IMR-90 (cell line): ENCODE measurements at regions not wholly inside any gene's neighbourhood (a gene's known extent, or its start where the extent isn't known, plus 50 kb on each side); places are given as distances from the start of the nearest gene placed in this dataset.

Source experiments
- ATAC-seq: fragments of 200-7000 bp; cut with Tn5 transposase; 2 replicates; pipeline ENCODE4 v1.9.1; 2020; ENCODE audit warnings: low read depth, mild to moderate bottlenecking, moderate library complexity
- BruUV-seq: library from RNA; stranded (reverse); fragments of 400-500 nt; replicated peaks from 2 replicates; lab custom pipeline; 2021; lab: Mats Ljungman, UMichigan
- CTCF ChIA-PET: fragments of 300-600 bp; formaldehyde crosslinking; extraction: SDS; loops from one replicate; lab custom pipeline; 2021; ENCODE audit warnings: antibody characterized with exemption; lab: Yijun Ruan, JAX
- POLR2A ChIA-PET: fragments of 300-600 bp; sonication (Branson Sonifier 250); formaldehyde crosslinking; loops from one replicate; lab custom pipeline; 2022; ENCODE audit warnings: antibody characterized with exemption; ENCODE audit not compliant: unreplicated experiment; lab: Charles Lee
- DNase-seq: peaks from one replicate; pipeline ENCODE4 v3.0.0; 2013
- H2AFZ ChIP-seq: replicated peaks from 2 replicates; pipeline ENCODE3; 2013; ENCODE audit warnings: low read length, mild to moderate bottlenecking; ENCODE audit not compliant: poor library complexity
- H2AK5ac ChIP-seq: 2 replicates; pipeline ENCODE4 v1.6.1; 2013; ENCODE audit warnings: low read depth, low read length, inconsistent platforms
- H2AK9ac ChIP-seq: replicated peaks from 2 replicates; pipeline ENCODE3; 2013; ENCODE audit warnings: mild to moderate bottlenecking, low read depth, low read length, moderate library complexity; ENCODE audit not compliant: poor library complexity
- H2BK120ac ChIP-seq: 2 replicates; pipeline ENCODE4 v1.6.1; 2013; ENCODE audit warnings: low read depth, low read length, inconsistent platforms
- H2BK15ac ChIP-seq: 3 replicates; pipeline ENCODE4 v1.6.1; 2013; ENCODE audit warnings: low read depth, low read length, inconsistent platforms
- H2BK20ac ChIP-seq: 2 replicates; pipeline ENCODE4 v1.6.1; 2013; ENCODE audit warnings: low read depth, mild to moderate bottlenecking, inconsistent platforms, low read length, moderate library complexity
- H2BK5ac ChIP-seq: 2 replicates; pipeline ENCODE4 v1.6.1; 2013; ENCODE audit warnings: mild to moderate bottlenecking, low read depth, low read length, inconsistent platforms; ENCODE audit not compliant: poor library complexity, severe bottlenecking
- H3K14ac ChIP-seq: replicated peaks from 2 replicates; pipeline ENCODE4 v1.6.1; 2013; ENCODE audit warnings: low read depth, low read length, inconsistent platforms
- H3K18ac ChIP-seq: 2 replicates; pipeline ENCODE4 v1.6.1; 2013; ENCODE audit warnings: low read depth, low read length, control low read depth
- H3K23ac ChIP-seq: 2 replicates; pipeline ENCODE4 v1.6.1; 2013; ENCODE audit warnings: low read depth, low read length, inconsistent platforms
- H3K27ac ChIP-seq: 2 replicates; pipeline ENCODE4 v1.5.1; 2013; ENCODE audit warnings: mild to moderate bottlenecking, control low read depth, low read length; ENCODE audit not compliant: insufficient read depth
- H3K27me3 ChIP-seq: 2 replicates; pipeline ENCODE4 v1.6.1; 2013; ENCODE audit warnings: low read length; ENCODE audit not compliant: control insufficient read depth, insufficient read depth
- H3K36me3 ChIP-seq: 2 replicates; pipeline ENCODE4 v1.6.1; 2013; ENCODE audit warnings: low read length, mixed read lengths; ENCODE audit not compliant: control insufficient read depth, insufficient read depth
- H3K4ac ChIP-seq: 2 replicates; pipeline ENCODE4 v1.6.1; 2013; ENCODE audit warnings: low read depth, low read length, inconsistent platforms
- H3K4me1 ChIP-seq: 2 replicates; pipeline ENCODE4 v1.6.1; 2013; ENCODE audit warnings: low read length, mixed read lengths; ENCODE audit not compliant: control insufficient read depth, insufficient read depth
- H3K4me2 ChIP-seq: 2 replicates; pipeline ENCODE4 v1.6.1; 2013; ENCODE audit warnings: low read depth, mild to moderate bottlenecking, control low read depth, low read length, moderate library complexity
- H3K4me3 ChIP-seq: 2 replicates; pipeline ENCODE4 v1.5.1; 2013; ENCODE audit warnings: low read depth, mild to moderate bottlenecking, control low read depth, low read length, moderate library complexity; ENCODE audit not compliant: insufficient read depth
- H3K56ac ChIP-seq: 2 replicates; pipeline ENCODE4 v1.6.1; 2013; ENCODE audit warnings: low read length, inconsistent platforms; ENCODE audit not compliant: insufficient read depth; ENCODE audit errors: extremely low read depth
- H3K79me1 ChIP-seq, 2 experiments: 2 replicates each; pipeline ENCODE4 v1.6.1; 2013; ENCODE audit warnings: low read length in 2 of 2, inconsistent platforms in 1 of 2, low read depth in 1 of 2
- H3K9ac ChIP-seq: 2 replicates; pipeline ENCODE4 v1.6.1; 2013; ENCODE audit warnings: low read depth, low read length, control low read depth
- H3K9me1 ChIP-seq: 2 replicates; pipeline ENCODE4 v1.6.1; 2013; ENCODE audit warnings: low read length, inconsistent platforms; ENCODE audit not compliant: insufficient read depth
- H3K9me3 ChIP-seq: 2 replicates; pipeline ENCODE4 v1.6.1; 2013; ENCODE audit warnings: low read length; ENCODE audit not compliant: control insufficient read depth, insufficient read depth
- H4K20me1 ChIP-seq: 2 replicates; pipeline ENCODE4 v1.6.1; 2013; ENCODE audit warnings: low read length, inconsistent platforms; ENCODE audit not compliant: insufficient read depth
- H4K5ac ChIP-seq: 2 replicates; pipeline ENCODE4 v1.6.1; 2013; ENCODE audit warnings: mild to moderate bottlenecking, low read depth, low read length, control low read depth
- H4K8ac ChIP-seq, 2 experiments: 2 replicates each; pipeline ENCODE4 v1.6.1; 2013; ENCODE audit warnings: low read depth in 2 of 2, low read length in 2 of 2, control low read depth in 1 of 2, inconsistent platforms in 1 of 2
- H4K91ac ChIP-seq: 2 replicates; pipeline ENCODE4 v1.6.1; 2013; ENCODE audit warnings: low read depth, low read length, inconsistent platforms; ENCODE audit not compliant: insufficient read depth
- BHLHE40 ChIP-seq: fragments of 150-350 bp; IDR thresholded peaks from 2 replicates; pipeline ENCODE4 v1.6.1; 2016; ENCODE audit warnings: mild to moderate bottlenecking, low read depth, low read length
- CEBPB ChIP-seq: IDR thresholded peaks from 2 replicates; pipeline ENCODE4 v1.6.1; 2012; ENCODE audit warnings: low read depth, low read length, improper control_type of control experiment
- CHD1 ChIP-seq: IDR thresholded peaks from 2 replicates; pipeline ENCODE4 v1.6.1; 2012; ENCODE audit warnings: low read depth, low read length, improper control_type of control experiment
- CTCF ChIP-seq: conservative IDR thresholded peaks from 2 replicates; pipeline ENCODE4 v1.5.1; 2012; ENCODE audit warnings: mild to moderate bottlenecking, low read depth, low read length, improper control_type of control experiment
- ELK1 ChIP-seq: fragments of 150-350 bp; IDR thresholded peaks from 2 replicates; pipeline ENCODE4 v1.6.1; 2016; ENCODE audit warnings: low read depth, mild to moderate bottlenecking, low read length, moderate library complexity, borderline replicate concordance
- MAFK ChIP-seq: IDR thresholded peaks from 2 replicates; pipeline ENCODE4 v1.6.1; 2012; ENCODE audit warnings: low read depth, low read length, improper control_type of control experiment
- MAZ ChIP-seq: IDR thresholded peaks from 2 replicates; pipeline ENCODE4 v1.6.1; 2012; ENCODE audit warnings: low read depth, mild to moderate bottlenecking, low read length, improper control_type of control experiment, moderate library complexity, borderline replicate concordance
- MXI1 ChIP-seq: IDR thresholded peaks from 2 replicates; pipeline ENCODE4 v1.6.1; 2012; ENCODE audit warnings: low read depth, mild to moderate bottlenecking, low read length, moderate library complexity, borderline replicate concordance
- NFE2L2 ChIP-seq: fragments of 150-350 bp; IDR thresholded peaks from 2 replicates; pipeline ENCODE4 v1.6.1; 2016; ENCODE audit warnings: low read depth, mild to moderate bottlenecking, low read length
- POLR2A ChIP-seq: IDR thresholded peaks from 2 replicates; pipeline ENCODE4 v1.6.1; 2012; ENCODE audit warnings: mild to moderate bottlenecking, low read depth, low read length
- RAD21 ChIP-seq: IDR thresholded peaks from 2 replicates; pipeline ENCODE4 v1.6.1; 2012; ENCODE audit warnings: low read length, improper control_type of control experiment
- RCOR1 ChIP-seq: IDR thresholded peaks from 2 replicates; pipeline ENCODE4 v1.6.1; 2012; ENCODE audit warnings: mild to moderate bottlenecking, low read length, improper control_type of control experiment; ENCODE audit not compliant: insufficient replicate concordance
- USF2 ChIP-seq: fragments of 150-350 bp; IDR thresholded peaks from 2 replicates; pipeline ENCODE4 v1.6.1; 2017; ENCODE audit warnings: mild to moderate bottlenecking, antibody characterized with exemption, low read length, low read depth
- WGBS, 2 experiments: methylation state at CpG; one replicate each; pipeline versions ENCODE4 v1.1.5 to v1.1.7; 2013; ENCODE audit warnings: missing lambda C conversion rate in 2 of 2; ENCODE audit not compliant: insufficient read length in 1 of 2; ENCODE audit errors: extremely low coverage in 2 of 2; 5-methylcytosine and 5-hydroxymethylcytosine counted together
- dilution Hi-C: fragments of 300-500 bp; cut with HindIII; formaldehyde crosslinking; loops from one replicate; pipeline ENCODE4 v1.14.3; 2018; ENCODE audit warnings: low sequenced_read_pairs; ENCODE audit not compliant: unreplicated experiment
- in situ Hi-C: fragments of 300-500 bp; cut with MboI; formaldehyde crosslinking; loops from 3 replicates; pipeline ENCODE4 v1.14.3; 2019; ENCODE audit warnings: low sequenced_read_pairs, inconsistent platforms, mixed read lengths
- intact Hi-C: fragments of 100-400 bp; cut with micrococcal nuclease; formaldehyde crosslinking; loops from 2 replicates; pipeline ENCODE4 v1.10.0; 2022

- ATAC-seq: no peak
- no peak overlapping the region for H3K4me3 ChIP-seq
- H3K4me2 ChIP-seq: no peak overlapping the region
- no peak overlapping the region for H3K4ac ChIP-seq
- no peak overlapping the region for H4K8ac ChIP-seq
- no peaks in the 10 kb centered on the region for H3K9me1 ChIP-seq
- H2AK9ac ChIP-seq: no peak overlapping the region
- no peak overlapping the region for H2AFZ ChIP-seq
- WGBS, 2 experiments: no CpG with 5 or more reads among the region's 2 CpGs
- no peaks in the 10 kb centered on the region for H3K36me3 ChIP-seq
- TF ChIP-seq BHLHE40 (no peak), CEBPB (no peak), POLR2A (no peak), MAFK (no peak), MAZ (no peak), RAD21 (no peak), RCOR1 (no peak), USF2 (no peak), ELK1 (no peak), NFE2L2 (no peak), CTCF (no peak), MXI1 (no peak), CHD1 (no peak)
- no peak overlapping the region for H3K18ac ChIP-seq
- no peak overlapping the region for H3K9ac ChIP-seq
- H4K91ac ChIP-seq: no peak overlapping the region
- H4K5ac ChIP-seq: no peak overlapping the region
- H3K27ac ChIP-seq: no peak overlapping the region
- in situ Hi-C loops (no loop called here), intact Hi-C loops (no loop called here), dilution Hi-C loops (no loop called here)
- H3K9me3 ChIP-seq: peaks cover 8% of the 10 kb centered on the region
- no peak overlapping the region for H2BK20ac ChIP-seq
- no peaks in the 10 kb centered on the region for H3K27me3 ChIP-seq
- H3K23ac ChIP-seq: no peak overlapping the region
- H2AK5ac ChIP-seq: no peak overlapping the region
- no peak overlapping the region for H3K56ac ChIP-seq
- no peak overlapping the region for H2BK15ac ChIP-seq
- BruUV-seq: no TSS peak
- no peaks in the 10 kb centered on the region for H3K79me1 ChIP-seq
- no peaks in the 10 kb centered on the region for H3K4me1 ChIP-seq
- H3K14ac ChIP-seq: no peak overlapping the region
- H2BK120ac ChIP-seq: no peak overlapping the region
- ChIA-PET CTCF (no interaction called here), POLR2A (no interaction called here)
- H4K20me1 ChIP-seq: no peaks in the 10 kb centered on the region
- no peak for DNase-seq
- H2BK5ac ChIP-seq: no peak overlapping the region
Observed at GRCh38 chr3:34439796-34440195, 641.4 kb downstream of the PDCD6IP start.
